Activated naive CD4-positive, alpha-beta T cell treated with anti-CD3 and anti-CD28 coated beads, Interleukin-2, amount 50 U/mL, for 24 hours (primary cell): ENCODE measurements at regions not wholly inside any gene's neighbourhood (a gene's known extent, or its start where the extent isn't known, plus 50 kb on each side); places are given as distances from the start of the nearest gene placed in this dataset.
"Not testable (repeated sequence)": the region's sequence is repeated elsewhere in the genome, so short reads cannot be mapped to it uniquely, and the experiment has no call there.

Source experiments
- H3K27ac Mint-ChIP-seq: one replicate; pipeline ENCODE4 v1.8.0; 2021; ENCODE audit warnings: mild to moderate bottlenecking, mixed read lengths
- H3K27me3 Mint-ChIP-seq: one replicate; pipeline ENCODE4 v1.8.0; 2021; ENCODE audit warnings: mixed read lengths
- H3K36me3 Mint-ChIP-seq: one replicate; pipeline ENCODE4 v1.8.0; 2021; ENCODE audit warnings: mixed read lengths
- H3K4me1 Mint-ChIP-seq: one replicate; pipeline ENCODE4 v1.8.0; 2021; ENCODE audit warnings: mixed read lengths
- H3K4me3 Mint-ChIP-seq: one replicate; pipeline ENCODE4 v1.8.0; 2021; ENCODE audit warnings: mild to moderate bottlenecking, mixed read lengths
- H3K9me3 Mint-ChIP-seq: one replicate; pipeline ENCODE4 v1.8.0; 2021; ENCODE audit warnings: mixed read lengths

GRCh38 chr2:190150413-190150812 lies 87.9 kb upstream of the MSTN start:
- H3K27ac Mint-ChIP-seq = no peak overlapping the region

GRCh38 chr2:190149908-190150307 lies 87.4 kb upstream of the MSTN start:
- Mint-ChIP-seq H3K4me3 (no peak overlapping the region), H3K27me3 (no peaks in the 10 kb centered on the region), H3K9me3 (peaks cover 28% of the 10 kb centered on the region), H3K27ac (no peak overlapping the region), H3K4me1 (peaks cover 4% of the 10 kb centered on the region), H3K36me3 (peaks cover 2% of the 10 kb centered on the region)

More at GRCh38 chr2:190150413-190150812, 87.9 kb upstream of the MSTN start:
- peaks cover 28% of the 10 kb centered on the region for H3K9me3 Mint-ChIP-seq
- peaks cover 2% of the 10 kb centered on the region for H3K36me3 Mint-ChIP-seq
- H3K27me3 Mint-ChIP-seq = no peaks in the 10 kb centered on the region
- peaks cover 4% of the 10 kb centered on the region for H3K4me1 Mint-ChIP-seq
- H3K4me3 Mint-ChIP-seq = no peak overlapping the region

- Mint-ChIP-seq H3K4me3 (no peak overlapping the region), H3K27me3 (no peaks in the 10 kb centered on the region), H3K36me3 (peaks cover 2% of the 10 kb centered on the region), H3K27ac (no peak overlapping the region), H3K4me1 (peaks cover 4% of the 10 kb centered on the region), H3K9me3 (peaks cover 28% of the 10 kb centered on the region)
Observed at GRCh38 chr2:190149200-190149599, 86.7 kb upstream of the MSTN start.

- H3K27me3 Mint-ChIP-seq, H3K4me3 Mint-ChIP-seq, H3K36me3 Mint-ChIP-seq, H3K27ac Mint-ChIP-seq, H3K4me1 Mint-ChIP-seq: not testable (repeated sequence)
- H3K9me3 Mint-ChIP-seq = peaks cover 35% of the 10 kb centered on the region
Observed at GRCh38 chr2:190146109-190146508, 83.6 kb upstream of the MSTN start.

GRCh38 chr2:190140474-190140873 lies 77.9 kb upstream of the MSTN start:
- H3K27me3 Mint-ChIP-seq, H3K4me3 Mint-ChIP-seq, H3K27ac Mint-ChIP-seq, H3K4me1 Mint-ChIP-seq: not testable (repeated sequence)
- Mint-ChIP-seq H3K9me3 (peaks cover 33% of the 10 kb centered on the region), H3K36me3 (peaks cover 16% of the 10 kb centered on the region)

GRCh38 chr2:190139371-190139770 lies 76.8 kb upstream of the MSTN start:
- Mint-ChIP-seq H3K9me3 (peaks cover 37% of the 10 kb centered on the region), H3K27me3 (no peaks in the 10 kb centered on the region), H3K4me3 (no peak overlapping the region), H3K36me3 (peaks cover 16% of the 10 kb centered on the region), H3K4me1 (no peaks in the 10 kb centered on the region), H3K27ac (no peak overlapping the region)

GRCh38 chr2:190138032-190138431 lies 75.5 kb upstream of the MSTN start:
- Mint-ChIP-seq H3K4me1 (no peaks in the 10 kb centered on the region), H3K36me3 (peaks cover 16% of the 10 kb centered on the region), H3K9me3 (peaks cover 37% of the 10 kb centered on the region), H3K27me3 (no peaks in the 10 kb centered on the region), H3K27ac (no peak overlapping the region), H3K4me3 (no peak overlapping the region)

DNA sequence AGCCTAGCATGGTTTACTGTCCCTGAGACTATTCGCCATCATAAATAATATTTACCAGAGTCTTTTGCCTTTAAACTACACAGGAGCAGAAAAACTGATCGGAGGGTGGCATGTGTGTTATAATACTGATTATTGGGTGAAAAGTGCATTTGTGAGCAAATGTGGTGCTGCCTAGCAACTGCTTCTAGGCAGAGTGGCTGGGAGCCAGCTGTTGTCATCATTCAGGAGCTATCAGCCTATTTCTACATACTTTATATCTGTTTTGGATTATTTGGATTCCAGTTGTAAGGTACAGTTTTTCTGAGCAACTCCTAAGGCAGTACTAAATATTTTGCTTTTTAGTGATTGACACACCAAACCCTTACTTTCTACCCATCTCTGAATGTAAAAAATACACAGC lies 75.0 kb upstream of the MSTN start:
- peaks cover 16% of the 10 kb centered on the region for H3K36me3 Mint-ChIP-seq
- no peaks in the 10 kb centered on the region for H3K4me1 Mint-ChIP-seq

DNA sequence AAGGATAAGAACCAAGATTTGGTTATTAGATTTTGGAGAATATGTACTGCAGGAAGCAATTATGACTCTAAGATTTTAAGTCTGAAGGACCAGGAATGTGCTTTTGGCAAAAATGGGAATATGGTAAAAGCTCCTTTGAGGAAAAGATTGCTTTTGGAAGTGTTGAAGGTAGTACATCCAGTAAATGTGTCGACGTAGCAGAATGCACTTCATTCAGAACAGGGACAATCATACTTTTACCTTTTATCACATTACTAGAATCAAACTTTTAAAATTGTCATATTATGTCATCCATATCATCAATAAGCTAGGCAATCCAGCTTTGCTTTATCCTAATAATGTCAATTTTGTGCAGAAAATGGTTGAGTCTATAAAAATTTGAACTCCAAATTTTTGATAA lies 74.3 kb upstream of the MSTN start:
- Mint-ChIP-seq H3K27ac (no peak overlapping the region), H3K9me3 (peaks cover 29% of the 10 kb centered on the region), H3K4me3 (no peak overlapping the region)

More for the DNA sequence above, 75.0 kb upstream of the MSTN start:
- Mint-ChIP-seq H3K4me3 (no peak overlapping the region), H3K27ac (no peak overlapping the region), H3K9me3 (peaks cover 36% of the 10 kb centered on the region), H3K27me3 (no peaks in the 10 kb centered on the region)

DNA sequence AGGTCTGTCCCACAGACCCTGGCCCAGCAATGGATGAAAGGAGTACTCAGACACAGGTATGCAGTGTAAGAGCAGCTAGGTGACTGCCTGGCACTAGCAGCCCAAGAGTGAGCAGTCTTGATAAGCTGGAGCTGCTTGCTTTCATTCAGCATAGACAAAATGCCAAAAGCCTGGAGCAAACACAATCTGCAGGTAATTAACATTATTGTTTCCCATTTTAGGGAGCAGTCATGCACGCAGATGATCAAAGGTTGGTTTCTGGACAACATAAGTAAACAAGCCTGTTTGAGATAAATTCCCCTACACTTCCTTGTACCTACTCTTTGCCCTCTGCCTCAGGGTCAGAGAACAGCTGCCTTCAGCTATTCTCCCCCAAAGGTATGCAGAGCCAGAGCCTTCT lies 73.7 kb upstream of the MSTN start:
- H3K36me3 Mint-ChIP-seq = peaks cover 10% of the 10 kb centered on the region
- H3K27ac Mint-ChIP-seq = no peak overlapping the region
- no peak overlapping the region for H3K4me3 Mint-ChIP-seq
- H3K9me3 Mint-ChIP-seq = peaks cover 27% of the 10 kb centered on the region
- H3K27me3 Mint-ChIP-seq = no peaks in the 10 kb centered on the region
- no peaks in the 10 kb centered on the region for H3K4me1 Mint-ChIP-seq

More for the DNA sequence above, 74.3 kb upstream of the MSTN start:
- Mint-ChIP-seq H3K36me3 (peaks cover 13% of the 10 kb centered on the region), H3K4me1 (no peaks in the 10 kb centered on the region), H3K27me3 (no peaks in the 10 kb centered on the region)

DNA sequence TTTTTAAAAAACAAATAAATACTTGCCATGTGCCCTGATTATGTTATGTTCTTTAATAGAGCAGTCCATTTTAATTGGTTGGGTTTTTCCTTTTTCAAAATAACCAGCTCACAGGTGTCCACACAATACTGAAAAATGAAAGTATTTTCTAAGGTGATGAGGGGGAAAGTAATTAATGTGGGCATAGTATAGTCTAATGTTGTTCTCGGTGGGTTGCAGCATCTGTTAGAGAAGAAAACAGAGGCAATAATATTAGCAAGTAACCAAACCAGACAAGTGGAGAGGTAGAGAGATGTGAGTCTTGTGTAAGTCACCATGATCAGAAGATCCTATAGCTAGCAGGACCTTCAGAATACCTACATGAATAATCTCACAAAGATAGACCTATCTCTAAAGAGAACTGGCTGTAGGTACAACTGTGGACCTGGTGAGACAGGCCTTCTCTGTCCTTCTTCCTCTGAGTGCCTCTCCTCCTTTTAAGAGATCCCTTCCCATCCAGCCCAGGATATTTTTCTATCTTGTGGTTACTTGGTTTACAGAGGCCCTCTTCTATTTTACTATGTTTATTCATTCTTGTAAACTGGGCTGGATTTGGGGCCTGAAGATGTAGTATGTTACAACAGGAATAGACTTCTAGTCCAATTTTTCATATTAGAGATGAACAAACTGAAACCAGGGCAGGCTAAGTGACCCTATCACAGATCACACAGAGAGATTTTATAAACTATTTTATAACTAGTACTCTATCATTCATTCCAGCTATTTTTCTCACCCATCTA lies 67.1 kb upstream of the MSTN start:
- Mint-ChIP-seq H3K27ac (no peak overlapping the region), H3K4me1 (no peaks in the 10 kb centered on the region), H3K4me3 (no peak overlapping the region), H3K27me3 (no peaks in the 10 kb centered on the region), H3K36me3 (no peaks in the 10 kb centered on the region), H3K9me3 (no peaks in the 10 kb centered on the region)

DNA sequence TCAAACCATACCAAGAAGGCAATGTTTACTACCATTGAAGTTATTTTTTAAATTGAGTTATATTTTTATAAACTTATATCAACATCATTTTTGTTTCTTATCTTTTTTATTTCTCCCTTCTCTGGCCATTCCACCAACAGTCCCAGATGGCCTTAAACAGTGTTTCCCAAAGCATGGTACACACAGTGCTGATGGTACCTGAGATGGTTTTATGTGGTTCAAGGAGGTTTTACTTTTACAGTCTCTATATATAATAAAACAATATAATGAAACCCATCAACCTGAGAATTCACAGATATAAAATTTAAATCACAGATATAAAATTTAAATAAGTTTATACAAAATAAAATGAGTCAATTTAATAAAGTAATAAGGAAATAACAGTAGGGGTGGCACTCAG lies 65.1 kb upstream of the MSTN start:
- H3K36me3 Mint-ChIP-seq = no peaks in the 10 kb centered on the region
- no peak overlapping the region for H3K4me3 Mint-ChIP-seq
- H3K4me1 Mint-ChIP-seq = no peaks in the 10 kb centered on the region
- H3K9me3 Mint-ChIP-seq = no peaks in the 10 kb centered on the region
- no peaks in the 10 kb centered on the region for H3K27me3 Mint-ChIP-seq
- no peak overlapping the region for H3K27ac Mint-ChIP-seq

GRCh38 chr2:190126798-190127197 lies 64.3 kb upstream of the MSTN start:
- no peak overlapping the region for H3K27ac Mint-ChIP-seq
- H3K4me3 Mint-ChIP-seq = no peak overlapping the region
- no peaks in the 10 kb centered on the region for H3K9me3 Mint-ChIP-seq
- no peaks in the 10 kb centered on the region for H3K4me1 Mint-ChIP-seq
- H3K27me3 Mint-ChIP-seq = no peaks in the 10 kb centered on the region
- H3K36me3 Mint-ChIP-seq = no peaks in the 10 kb centered on the region

GRCh38 chr2:190123956-190124355 lies 61.4 kb upstream of the MSTN start:
- peaks cover 8% of the 10 kb centered on the region for H3K4me1 Mint-ChIP-seq
- H3K9me3 Mint-ChIP-seq = no peaks in the 10 kb centered on the region
- H3K27ac Mint-ChIP-seq = no peak overlapping the region
- H3K4me3 Mint-ChIP-seq = no peak overlapping the region
- no peaks in the 10 kb centered on the region for H3K36me3 Mint-ChIP-seq
- H3K27me3 Mint-ChIP-seq = no peaks in the 10 kb centered on the region

- no peaks in the 10 kb centered on the region for H3K9me3 Mint-ChIP-seq
- no peaks in the 10 kb centered on the region for H3K36me3 Mint-ChIP-seq
- H3K27ac Mint-ChIP-seq = no peak overlapping the region
- no peak overlapping the region for H3K4me3 Mint-ChIP-seq
- H3K4me1 Mint-ChIP-seq = peaks cover 8% of the 10 kb centered on the region
- no peaks in the 10 kb centered on the region for H3K27me3 Mint-ChIP-seq
Observed at GRCh38 chr2:190121971-190122370, 59.4 kb upstream of the MSTN start.

DNA sequence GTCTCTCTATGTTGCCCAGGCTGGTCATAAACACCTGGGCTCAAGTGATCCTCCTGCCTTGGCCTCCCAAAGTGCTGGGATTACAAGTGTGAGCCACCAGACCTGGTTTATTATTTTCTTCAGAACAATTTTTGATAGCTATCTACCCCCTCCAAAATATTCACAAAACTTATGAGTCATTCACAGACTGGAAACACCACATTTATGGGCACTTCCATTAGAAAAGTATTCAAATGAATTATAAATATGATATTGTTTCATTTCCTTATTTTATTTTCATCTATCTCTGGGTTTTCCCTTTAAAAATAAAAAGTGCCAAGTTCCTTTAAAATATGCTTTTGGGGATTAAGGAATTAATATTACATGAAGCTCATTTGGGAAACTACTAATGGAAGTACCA lies 58.8 kb upstream of the MSTN start:
- H3K9me3 Mint-ChIP-seq = no peaks in the 10 kb centered on the region
- H3K4me1 Mint-ChIP-seq = peaks cover 8% of the 10 kb centered on the region
- no peaks in the 10 kb centered on the region for H3K27me3 Mint-ChIP-seq
- no peaks in the 10 kb centered on the region for H3K36me3 Mint-ChIP-seq
- no peak overlapping the region for H3K27ac Mint-ChIP-seq
- no peak overlapping the region for H3K4me3 Mint-ChIP-seq
